ENCODE measurements at regions not wholly inside any gene's neighbourhood (a gene's known extent, or its start where the extent isn't known, plus 50 kb on each side); places are given as distances from the start of the nearest gene placed in this dataset.
A peak's percentile ranks its signal among the peaks of the same experiment; 100 is the strongest.
"Not testable (repeated sequence)": the region's sequence is repeated elsewhere in the genome, so short reads cannot be mapped to it uniquely, and the experiment has no call there.

DNA sequence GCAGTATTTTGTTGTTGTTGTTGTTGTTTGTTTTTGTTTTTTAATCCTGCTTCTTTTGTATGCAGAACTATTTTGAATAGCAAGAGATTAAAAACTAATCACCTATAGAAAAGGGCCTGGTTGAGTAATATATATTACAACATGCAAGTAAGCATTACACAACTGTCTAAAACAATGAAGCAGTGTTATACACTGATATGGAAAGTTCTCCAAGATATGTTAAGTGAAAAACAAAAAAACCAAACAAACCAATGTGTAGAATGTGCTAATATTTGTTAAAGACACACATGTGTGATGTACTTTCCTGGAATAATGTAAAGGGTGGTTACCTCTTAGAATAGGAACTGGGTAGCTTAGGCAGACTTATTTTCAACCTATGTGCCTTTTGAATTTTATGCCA is 117.4 kb downstream of the ZNF365 start:
- Histone ChIP-seq H3K27ac (no peak overlapping the region), H3K4me3 (no peak overlapping the region), H3K4me1 (peaks cover 10% of the 10 kb centered on the region), H3K9me3 (no peaks in the 10 kb centered on the region), H3K27me3 (no peaks in the 10 kb centered on the region), H3K36me3 (no peaks in the 10 kb centered on the region)
- intact Hi-C loops (cut with DNase I), result no loop called here
- no peak for TF ChIP-seq POLR2AphosphoS5 (IDR thresholded peaks at IDR 0.05; ENCODE audit: insufficient read depth in 1 of 2, low read depth in 1 of 2)
- no peak for TF ChIP-seq POLR2A (IDR thresholded peaks at IDR 0.05)
- TF ChIP-seq, protein P1, sequence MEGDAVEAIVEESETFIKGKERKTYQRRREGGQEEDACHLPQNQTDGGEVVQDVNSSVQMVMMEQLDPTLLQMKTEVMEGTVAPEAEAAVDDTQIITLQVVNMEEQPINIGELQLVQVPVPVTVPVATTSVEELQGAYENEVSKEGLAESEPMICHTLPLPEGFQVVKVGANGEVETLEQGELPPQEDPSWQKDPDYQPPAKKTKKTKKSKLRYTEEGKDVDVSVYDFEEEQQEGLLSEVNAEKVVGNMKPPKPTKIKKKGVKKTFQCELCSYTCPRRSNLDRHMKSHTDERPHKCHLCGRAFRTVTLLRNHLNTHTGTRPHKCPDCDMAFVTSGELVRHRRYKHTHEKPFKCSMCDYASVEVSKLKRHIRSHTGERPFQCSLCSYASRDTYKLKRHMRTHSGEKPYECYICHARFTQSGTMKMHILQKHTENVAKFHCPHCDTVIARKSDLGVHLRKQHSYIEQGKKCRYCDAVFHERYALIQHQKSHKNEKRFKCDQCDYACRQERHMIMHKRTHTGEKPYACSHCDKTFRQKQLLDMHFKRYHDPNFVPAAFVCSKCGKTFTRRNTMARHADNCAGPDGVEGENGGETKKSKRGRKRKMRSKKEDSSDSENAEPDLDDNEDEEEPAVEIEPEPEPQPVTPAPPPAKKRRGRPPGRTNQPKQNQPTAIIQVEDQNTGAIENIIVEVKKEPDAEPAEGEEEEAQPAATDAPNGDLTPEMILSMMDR (IDR thresholded peaks at IDR 0.05), result no peak
- no peak for DNase-seq (ENCODE audit: extremely low spot score in 2 of 2)

DNA sequence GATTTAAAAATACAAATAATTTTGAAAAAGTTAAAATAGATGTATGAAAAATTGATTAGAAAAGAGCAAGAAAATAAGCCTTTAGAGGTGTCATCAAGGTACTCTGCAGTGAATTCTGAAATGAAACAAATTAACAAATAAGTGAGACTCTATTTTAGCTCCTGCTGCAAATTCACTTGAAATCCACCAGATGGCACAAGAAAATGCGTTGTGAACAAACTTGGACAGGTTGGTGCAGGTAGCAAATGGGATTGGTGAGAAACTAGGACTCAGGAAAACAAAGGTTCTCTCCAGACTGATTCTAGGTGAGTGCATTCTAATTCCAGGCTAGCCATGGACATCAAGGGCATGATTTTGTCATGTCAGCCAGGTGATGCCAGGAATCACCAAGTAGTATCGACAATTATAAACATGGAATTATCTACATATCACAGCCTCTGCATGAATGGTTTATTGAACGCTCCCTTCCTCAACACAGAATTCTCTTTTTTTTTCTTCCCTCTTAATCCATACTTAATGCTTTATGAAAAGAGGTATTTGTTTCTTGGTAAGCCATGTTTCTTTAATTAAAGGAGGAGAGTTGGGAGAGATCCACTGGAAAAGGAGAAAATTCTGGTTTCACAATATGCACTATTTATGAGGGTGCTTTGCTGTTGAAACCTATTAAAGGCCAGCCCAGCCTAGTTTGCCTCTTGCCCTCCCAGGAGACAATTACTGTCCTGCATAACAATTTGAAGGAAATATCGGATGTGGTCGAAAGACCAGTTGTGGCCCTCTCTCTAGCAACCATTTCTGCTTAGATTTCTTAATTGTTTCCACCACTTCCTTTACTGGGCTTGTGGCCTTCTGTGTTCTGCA is 118.1 kb downstream of the ZNF365 start:
- no peak for DNase-seq (ENCODE audit: extremely low spot score in 2 of 2)
- no peak for TF ChIP-seq POLR2AphosphoS5 (IDR thresholded peaks at IDR 0.05; ENCODE audit: insufficient read depth in 1 of 2, low read depth in 1 of 2)
- TF ChIP-seq, protein P1 (IDR thresholded peaks at IDR 0.05), result peak in 1 of 3 experiments; percentile 48
- intact Hi-C loops (cut with DNase I), result no loop called here

DNA sequence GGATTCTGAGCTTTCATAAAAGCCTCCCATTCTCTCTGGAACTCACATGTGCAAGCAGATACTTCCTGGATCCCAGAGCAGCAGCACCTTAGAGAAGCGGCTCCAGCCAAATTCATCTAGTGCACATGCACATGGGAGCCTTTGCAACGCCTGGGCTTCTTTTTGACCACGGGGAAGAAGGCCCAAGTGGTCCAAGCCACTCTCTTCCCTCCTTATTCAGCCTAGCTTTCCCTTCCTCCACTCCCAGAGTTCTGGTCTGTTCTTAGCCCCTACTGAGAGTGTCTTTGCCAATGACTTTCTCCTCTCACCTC is 118.7 kb downstream of the ZNF365 start:
- H3K27ac ChIP-seq, result peak overlapping the region; percentile 43
- no peak for TF ChIP-seq POLR2A (IDR thresholded peaks at IDR 0.05)
- no peak for TF ChIP-seq POLR2AphosphoS5 (IDR thresholded peaks at IDR 0.05; ENCODE audit: insufficient read depth in 1 of 2, low read depth in 1 of 2)
- TF ChIP-seq, protein P1 (IDR thresholded peaks at IDR 0.05), result no peak
- H3K4me1 ChIP-seq, result peaks cover 10% of the 10 kb centered on the region
- DNase-seq (ENCODE audit: extremely low spot score in 2 of 2), result no peak
- no peaks in the 10 kb centered on the region for H3K36me3 ChIP-seq
- no peaks in the 10 kb centered on the region for H3K9me3 ChIP-seq
- H3K27me3 ChIP-seq, result no peaks in the 10 kb centered on the region
- intact Hi-C loops (cut with DNase I), result no loop called here
- no peak overlapping the region for H3K4me3 ChIP-seq

More for the DNA sequence above, 118.1 kb downstream of the ZNF365 start:
- peaks cover 10% of the 10 kb centered on the region for H3K4me1 ChIP-seq
- H3K9me3 ChIP-seq, result no peaks in the 10 kb centered on the region
- H3K27ac ChIP-seq, result peak overlapping the region; percentile 43
- H3K36me3 ChIP-seq, result no peaks in the 10 kb centered on the region
- H3K27me3 ChIP-seq, result no peaks in the 10 kb centered on the region
- no peak overlapping the region for H3K4me3 ChIP-seq

DNA sequence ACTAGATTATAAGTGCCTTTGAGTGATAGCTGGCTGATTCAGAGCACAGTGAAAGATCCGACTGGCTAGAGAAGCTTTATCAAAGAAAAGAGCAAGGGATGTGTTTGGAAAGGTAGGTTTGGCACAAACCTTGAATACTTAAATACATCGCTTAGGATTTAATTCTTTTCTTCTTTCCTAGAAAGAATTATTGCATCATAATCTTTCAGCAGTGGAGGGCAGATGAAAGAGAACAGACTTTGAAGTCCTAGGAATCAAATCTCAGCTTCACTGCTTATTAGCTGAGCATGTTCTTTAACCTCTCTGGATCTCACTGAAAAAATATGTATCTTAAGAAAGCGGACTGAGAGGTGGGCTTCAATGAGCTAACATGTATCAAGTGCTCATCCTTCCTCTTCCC is 122.8 kb downstream of the ZNF365 start:
- H3K27ac ChIP-seq, result no peak overlapping the region
- H3K9me3 ChIP-seq, result no peaks in the 10 kb centered on the region
- no peak overlapping the region for H3K4me3 ChIP-seq
- H3K27me3 ChIP-seq, result no peaks in the 10 kb centered on the region
- intact Hi-C loops (cut with DNase I), result no loop called here
- no peak for DNase-seq (ENCODE audit: extremely low spot score in 2 of 2)
- no peaks in the 10 kb centered on the region for H3K36me3 ChIP-seq
- H3K4me1 ChIP-seq, result peaks cover 10% of the 10 kb centered on the region
- TF ChIP-seq POLR2AphosphoS5 (IDR thresholded peaks at IDR 0.05; ENCODE audit: insufficient read depth in 1 of 2, low read depth in 1 of 2) (no peak), POLR2A (IDR thresholded peaks at IDR 0.05) (no peak)
- TF ChIP-seq, protein P1 (IDR thresholded peaks at IDR 0.05), result no peak

DNA sequence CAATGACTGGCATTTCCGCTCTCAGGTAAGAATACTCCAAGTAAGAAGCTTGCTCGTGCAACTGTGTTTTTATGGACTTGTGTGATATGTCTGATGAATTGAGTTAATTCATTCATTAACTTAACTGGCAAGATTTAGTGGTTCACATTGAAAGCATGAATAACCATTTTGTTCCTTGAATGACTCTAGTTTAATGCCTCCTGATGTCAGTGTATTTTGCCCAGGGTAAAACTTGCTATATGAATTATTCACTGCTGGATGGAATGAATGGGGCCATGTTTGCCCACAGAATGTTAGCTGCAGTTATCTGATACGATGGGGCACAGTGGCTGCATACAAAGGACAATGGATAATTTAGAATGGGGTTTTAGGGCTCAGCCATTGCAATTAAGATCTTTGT is 124.1 kb downstream of the ZNF365 start:
- Histone ChIP-seq H3K9me3 (no peaks in the 10 kb centered on the region), H3K27ac (no peak overlapping the region), H3K4me3 (no peak overlapping the region), H3K4me1 (peaks cover under 1% of the 10 kb centered on the region), H3K27me3 (no peaks in the 10 kb centered on the region), H3K36me3 (no peaks in the 10 kb centered on the region)
- DNase-seq (ENCODE audit: extremely low spot score in 2 of 2), result no peak
- intact Hi-C loops (cut with DNase I), result no loop called here
- TF ChIP-seq, protein P1 (IDR thresholded peaks at IDR 0.05), result no peak
- TF ChIP-seq POLR2A (IDR thresholded peaks at IDR 0.05) (no peak), POLR2AphosphoS5 (IDR thresholded peaks at IDR 0.05; ENCODE audit: insufficient read depth in 1 of 2, low read depth in 1 of 2) (no peak)

DNA sequence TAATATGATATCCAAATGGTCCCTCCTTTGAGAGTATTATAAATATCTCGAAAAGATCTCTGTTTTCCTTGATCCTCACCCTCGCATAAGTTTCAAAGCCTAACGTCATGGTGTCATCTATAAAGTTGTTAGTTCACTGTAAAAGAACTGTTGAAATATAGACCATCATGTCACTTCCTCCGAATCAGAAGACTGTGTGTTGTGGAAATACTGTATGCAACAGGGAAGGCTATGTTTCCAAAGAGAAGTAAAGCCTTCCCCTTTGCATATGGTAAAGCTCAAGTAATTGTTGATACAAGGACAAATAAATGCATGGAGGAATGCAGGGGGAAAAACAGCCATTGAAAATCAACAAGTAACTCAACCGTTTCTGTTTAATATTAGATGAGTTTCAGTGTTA is 125.9 kb downstream of the ZNF365 start:
- DNase-seq (ENCODE audit: extremely low spot score in 2 of 2); H3K4me1 ChIP-seq; H3K27ac ChIP-seq; H3K27me3 ChIP-seq; H3K36me3 ChIP-seq; H3K4me3 ChIP-seq; H3K9me3 ChIP-seq; intact Hi-C loops (cut with DNase I): not testable (repeated sequence)
